MM.1S (cell line): ENCODE measurements at regions not wholly inside any gene's neighbourhood (a gene's known extent, or its start where the extent isn't known, plus 50 kb on each side); places are given as distances from the start of the nearest gene placed in this dataset.

ENCODE experiments used
- CTCF ChIP-seq: fragments of 300-600 bp; sonication (generic); IDR thresholded peaks from 2 replicates; pipeline ENCODE4 v1.5.1; 2016; ENCODE audit warnings: antibody characterized with exemption, low read length, mixed read lengths
- EZH2 ChIP-seq: fragments of 300-600 bp; sonication (generic); optimal IDR thresholded peaks from 2 replicates; pipeline ENCODE3; 2017; ENCODE audit warnings: low read depth, mild to moderate bottlenecking, antibody characterized with exemption, low read length, mixed read lengths
- EZH2phosphoT487 ChIP-seq: fragments of 300-600 bp; sonication (generic); IDR thresholded peaks from 2 replicates; pipeline ENCODE4 v1.6.1; 2018; ENCODE audit warnings: antibody characterized with exemption, low read length

- no peak for TF ChIP-seq EZH2
- TF ChIP-seq CTCF = no peak
- TF ChIP-seq EZH2phosphoT487 = no peak
Observed at GRCh38 chr7:153452661-153453060, 599.5 kb upstream of the DPP6 start.
